HG02840 (cell line): ENCODE measurements at regions not wholly inside any gene's neighbourhood (a gene's known extent, or its start where the extent isn't known, plus 50 kb on each side); places are given as distances from the start of the nearest gene placed in this dataset.
"Not testable (repeated sequence)": the region's sequence is repeated elsewhere in the genome, so short reads cannot be mapped to it uniquely, and the experiment has no call there.

ENCODE experiments used
- ATAC-seq: cut with Tn5 transposase; IDR thresholded peaks from one replicate; pipeline ENCODE4 v1.9.1; 2021; ENCODE audit warnings: mild to moderate bottlenecking, moderate library complexity, moderate number of reproducible peaks; ENCODE audit not compliant: unreplicated experiment, low FRiP score

- no peak for ATAC-seq
These were observed 358.2 kb upstream of the UBE2E3 start for GRCh38 chr2:180621941-180622918.

GRCh38 chr2:180621366-180621765, 359.0 kb upstream of the UBE2E3 start:
- no peak for ATAC-seq

DNA sequence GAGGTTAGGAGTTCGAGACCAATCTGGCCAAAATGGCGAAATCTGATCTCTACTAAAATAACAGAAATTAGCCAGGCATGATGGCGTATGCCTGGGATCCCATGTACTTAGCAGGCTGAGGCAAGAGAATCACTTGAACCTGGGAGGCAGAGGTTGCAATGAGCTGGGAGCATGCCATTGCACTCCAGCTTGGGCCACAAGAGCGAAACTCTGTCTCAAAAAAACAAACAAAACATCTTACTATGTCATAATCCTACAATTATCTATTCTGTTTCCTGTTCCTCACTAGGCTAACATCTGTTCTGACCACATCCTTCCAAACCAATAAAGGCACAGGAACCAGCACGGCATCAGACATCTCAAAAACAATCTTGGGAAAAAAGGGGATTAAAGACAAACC, 361.8 kb upstream of the UBE2E3 start:
- ATAC-seq = no peak

DNA sequence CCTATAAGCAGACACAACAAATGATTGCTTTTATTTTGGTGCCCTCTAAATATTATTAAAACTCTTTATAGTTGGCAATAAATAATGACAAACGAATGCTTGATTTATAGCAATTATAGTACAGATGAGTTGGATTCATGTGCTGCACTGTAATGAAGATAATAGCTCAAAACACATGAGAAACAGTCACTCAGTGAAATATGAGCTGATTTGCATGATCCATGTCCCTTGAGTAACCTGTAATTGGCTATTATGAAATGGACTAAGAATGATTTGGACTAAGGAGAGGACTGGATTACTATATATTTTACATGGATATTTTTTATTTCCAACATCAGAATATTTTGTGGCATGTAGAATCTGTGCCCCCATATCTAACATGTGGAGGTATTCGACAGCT, 365.6 kb upstream of the UBE2E3 start:
- no peak for ATAC-seq

DNA sequence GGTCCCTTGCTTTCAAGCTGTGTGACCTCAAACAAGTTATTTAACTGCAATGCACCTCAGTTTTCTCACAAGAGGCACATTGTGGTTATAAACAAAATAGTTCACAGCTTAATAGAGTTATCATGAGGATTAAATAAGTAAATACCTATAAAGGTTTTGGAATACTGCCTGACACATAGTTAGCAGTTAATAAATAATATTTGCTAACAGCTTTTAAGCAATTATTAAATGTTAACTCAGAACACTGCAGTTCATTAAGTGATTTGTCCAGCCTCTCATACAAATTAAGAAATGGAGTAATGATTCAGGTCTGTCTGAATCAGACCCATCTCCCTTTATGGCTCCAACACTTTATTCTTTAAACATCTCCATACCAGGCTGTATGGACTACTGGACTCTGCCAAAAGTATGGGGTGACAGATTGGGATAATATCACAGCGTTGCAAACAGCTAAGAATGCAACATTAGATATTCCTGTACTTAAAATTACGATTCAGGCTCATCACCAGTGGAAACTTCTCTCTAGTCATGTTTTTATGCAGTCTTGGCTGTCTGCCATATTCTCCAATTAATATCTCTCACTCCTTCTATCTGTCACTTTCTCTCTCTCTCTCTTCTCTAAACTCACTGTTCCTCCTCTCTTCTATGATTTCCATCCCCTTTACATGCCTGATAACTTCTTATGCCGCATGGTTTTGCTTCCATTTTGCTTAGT, 370.6 kb upstream of the UBE2E3 start:
- no peak for ATAC-seq

DNA sequence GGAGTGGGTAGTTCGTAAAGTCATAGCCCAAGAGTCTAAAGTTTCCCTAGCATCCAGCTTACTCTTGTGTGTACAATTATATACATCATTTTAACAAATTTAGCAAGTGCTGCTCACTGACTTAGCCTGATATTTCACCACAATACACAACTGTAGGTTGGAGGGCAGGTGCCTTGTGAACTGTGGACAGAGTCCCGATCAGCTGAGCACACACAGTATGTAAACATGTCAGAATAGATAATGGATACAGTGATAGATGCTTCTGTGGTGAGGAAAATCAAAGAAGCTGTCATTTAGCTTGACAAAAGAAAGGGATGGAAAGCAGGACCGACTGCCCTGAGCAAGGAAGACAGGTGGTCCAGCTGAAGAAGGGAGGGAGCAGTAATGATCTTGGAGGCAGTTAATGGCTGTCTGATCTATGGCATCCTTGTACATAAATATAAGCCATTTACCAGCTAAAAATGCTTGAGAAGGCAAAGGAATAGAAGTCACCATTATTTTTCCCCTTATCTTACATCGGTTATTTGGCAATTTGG, 372.8 kb upstream of the UBE2E3 start:
- no peak for ATAC-seq

GRCh38 chr2:180604077-180604476, 376.3 kb upstream of the UBE2E3 start:
- ATAC-seq = no peak

DNA sequence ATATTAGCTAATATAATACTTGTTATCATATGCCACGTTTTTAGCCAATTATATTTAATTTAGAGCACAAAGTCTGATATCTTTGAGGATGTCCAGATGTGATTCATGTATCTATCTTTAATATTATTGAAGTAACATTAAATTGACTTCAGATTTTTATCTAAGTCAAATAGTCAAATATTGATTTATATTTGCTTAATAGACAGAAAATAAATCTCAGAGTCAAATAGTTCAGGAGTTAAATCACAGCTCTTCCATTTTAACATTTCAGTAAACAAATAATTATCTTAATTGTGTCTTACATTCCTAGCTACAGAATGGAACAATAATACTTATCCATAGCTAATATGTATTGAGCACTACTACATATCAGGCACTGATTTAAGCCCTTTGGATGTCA, 379.4 kb upstream of the UBE2E3 start:
- no peak for ATAC-seq

- no peak for ATAC-seq
These were observed 380.6 kb upstream of the UBE2E3 start for GRCh38 chr2:180599804-180600203.

DNA sequence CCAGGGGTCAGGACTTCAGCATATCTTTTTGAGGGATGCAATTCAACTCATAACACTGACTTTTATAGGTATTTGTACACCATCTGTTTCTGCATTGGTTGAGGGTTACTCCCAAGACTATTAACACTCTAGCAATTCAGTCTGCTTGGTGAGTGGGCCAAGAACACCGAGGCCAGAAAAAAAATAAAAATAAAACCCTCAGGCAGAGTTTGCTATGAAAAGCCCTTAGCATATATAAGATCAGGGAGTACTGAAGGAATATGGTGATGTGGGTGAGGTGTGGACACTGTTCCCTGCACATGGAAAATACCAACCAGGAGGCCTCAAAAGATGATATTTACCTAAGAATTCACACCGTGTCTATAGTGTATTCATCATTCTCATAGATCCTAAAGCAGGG, 383.2 kb upstream of the UBE2E3 start:
- no peak for ATAC-seq

DNA sequence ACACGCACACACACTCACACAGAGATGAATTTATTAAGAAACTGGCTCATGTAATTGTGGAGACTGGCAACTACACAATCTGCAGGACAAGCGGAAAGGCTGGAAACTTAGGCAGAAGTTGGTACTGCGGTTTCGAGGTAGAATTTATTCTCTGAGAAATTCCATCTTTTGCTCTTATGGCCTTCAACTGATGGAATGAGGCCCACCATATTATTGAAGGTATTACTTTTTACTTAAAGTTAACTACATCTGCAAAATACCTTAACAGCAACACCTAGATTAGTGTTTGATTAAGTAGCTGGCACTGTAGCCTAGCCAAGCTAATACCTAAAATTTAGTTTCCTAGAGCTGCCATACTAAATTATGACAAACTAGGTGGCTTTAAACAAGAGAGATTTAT, 384.0 kb upstream of the UBE2E3 start:
- no peak for ATAC-seq

- no peak for ATAC-seq
These were observed 388.5 kb upstream of the UBE2E3 start for GRCh38 chr2:180591947-180592346.

DNA sequence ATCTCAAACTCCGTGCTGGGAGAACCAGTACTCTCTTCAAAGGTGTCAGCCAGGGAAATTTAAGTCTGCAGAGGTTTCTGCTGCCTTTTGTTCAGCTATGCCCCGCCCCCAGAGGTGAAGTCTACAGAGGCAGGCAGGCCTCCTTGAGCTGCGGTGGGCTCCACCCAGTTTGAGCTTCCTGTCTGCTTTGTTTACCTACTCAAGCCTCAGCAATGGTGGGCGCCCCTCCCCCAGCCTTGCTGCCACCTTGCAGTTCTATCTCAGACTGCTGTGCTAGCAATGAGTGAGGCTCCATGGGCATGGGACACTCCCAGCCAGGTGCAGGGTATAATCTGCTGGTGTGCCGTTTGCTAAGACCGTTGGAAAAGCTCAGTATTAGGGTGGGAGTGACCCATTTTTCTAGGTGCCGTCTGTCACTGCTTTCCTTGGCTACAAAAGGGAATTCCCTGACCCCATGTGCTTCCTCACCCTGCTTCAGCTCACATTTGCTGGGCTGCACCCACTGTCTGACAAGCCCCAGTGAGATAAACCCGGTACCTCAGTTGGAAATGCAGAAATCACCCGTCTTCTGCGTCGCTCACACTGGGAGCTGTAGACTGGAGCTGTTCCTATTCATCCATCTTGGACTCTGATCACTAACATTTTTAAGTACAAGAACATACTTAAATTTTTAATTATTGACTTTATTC, 389.2 kb upstream of the UBE2E3 start:
- ATAC-seq = not testable (repeated sequence)

GRCh38 chr2:180583441-180584140, 396.8 kb upstream of the UBE2E3 start:
- no peak for ATAC-seq

DNA sequence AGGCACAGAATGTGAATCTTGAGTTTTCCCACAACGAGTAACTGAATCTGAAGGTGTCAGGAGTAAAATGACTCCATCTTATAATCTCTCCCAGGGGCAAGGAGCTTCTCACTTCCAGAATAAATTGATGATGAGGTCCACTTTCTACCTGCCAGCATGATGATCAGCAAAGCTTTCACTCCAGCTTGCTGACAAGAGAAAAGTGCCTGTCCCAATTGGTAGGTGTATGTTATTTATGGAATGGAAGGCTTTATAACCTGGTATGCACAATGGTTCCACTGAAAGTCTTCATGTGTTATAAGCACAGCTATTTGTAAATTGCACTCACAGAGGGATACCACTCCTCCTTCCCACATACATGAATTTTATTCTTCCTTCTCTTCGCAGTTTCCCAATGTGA, 401.0 kb upstream of the UBE2E3 start:
- no peak for ATAC-seq

GRCh38 chr2:180578441-180578840, 402.0 kb upstream of the UBE2E3 start:
- no peak for ATAC-seq

DNA sequence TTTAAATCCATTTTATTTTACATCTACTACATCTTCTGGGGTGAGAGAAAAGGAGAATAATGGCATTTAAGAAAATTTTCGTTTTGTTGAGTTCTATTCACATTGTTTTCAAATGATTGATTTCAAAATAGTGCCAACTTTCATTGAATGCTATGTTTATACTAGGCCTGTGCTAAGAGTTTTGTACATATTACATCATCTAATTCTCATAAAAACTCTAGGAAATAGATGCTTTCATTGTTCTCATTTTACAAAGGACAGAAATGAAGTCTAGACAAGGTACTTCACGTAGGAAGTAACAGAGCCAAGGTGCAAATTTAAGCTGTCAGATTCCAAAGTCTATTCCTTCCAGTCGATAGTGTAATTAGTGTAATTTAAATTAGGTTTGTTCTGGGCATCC, 402.8 kb upstream of the UBE2E3 start:
- ATAC-seq = no peak

DNA sequence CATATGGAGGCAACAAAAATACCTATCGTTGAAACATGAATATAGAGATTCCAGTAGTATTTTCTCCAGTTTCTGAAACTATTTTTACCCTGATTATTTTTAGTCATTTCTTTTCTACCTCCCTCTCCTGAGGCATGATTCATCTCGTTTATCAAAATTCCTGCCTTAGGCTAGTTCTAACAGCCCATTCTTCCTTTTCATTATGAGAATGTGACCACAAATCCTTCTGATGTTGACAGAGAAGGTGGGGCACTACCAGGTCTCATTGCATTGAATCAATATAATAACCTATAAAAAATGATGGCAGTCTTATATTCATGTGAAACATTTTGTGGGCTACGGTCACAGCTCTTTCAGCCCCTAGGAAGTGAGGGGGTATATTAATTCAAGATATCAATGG, 406.5 kb upstream of the UBE2E3 start:
- no peak for ATAC-seq

DNA sequence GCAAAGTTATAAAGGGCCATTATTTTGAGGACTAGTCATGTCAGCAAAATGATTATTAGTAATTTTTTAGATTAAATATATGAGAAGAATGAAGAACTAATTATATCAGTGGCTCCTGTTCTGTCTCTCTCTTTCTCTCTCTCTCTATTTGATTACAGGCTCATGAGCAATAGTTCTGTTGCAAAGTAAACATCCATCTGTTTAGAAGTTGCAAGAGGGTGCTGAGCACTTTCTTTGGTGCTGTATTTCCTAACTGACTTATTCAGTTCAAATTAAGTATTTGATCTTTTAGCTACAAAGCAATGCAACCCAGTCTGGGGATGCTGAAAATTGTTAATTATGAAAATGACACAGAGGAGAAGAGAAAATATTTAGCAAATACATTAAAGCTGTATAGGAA, 408.1 kb upstream of the UBE2E3 start:
- no peak for ATAC-seq

DNA sequence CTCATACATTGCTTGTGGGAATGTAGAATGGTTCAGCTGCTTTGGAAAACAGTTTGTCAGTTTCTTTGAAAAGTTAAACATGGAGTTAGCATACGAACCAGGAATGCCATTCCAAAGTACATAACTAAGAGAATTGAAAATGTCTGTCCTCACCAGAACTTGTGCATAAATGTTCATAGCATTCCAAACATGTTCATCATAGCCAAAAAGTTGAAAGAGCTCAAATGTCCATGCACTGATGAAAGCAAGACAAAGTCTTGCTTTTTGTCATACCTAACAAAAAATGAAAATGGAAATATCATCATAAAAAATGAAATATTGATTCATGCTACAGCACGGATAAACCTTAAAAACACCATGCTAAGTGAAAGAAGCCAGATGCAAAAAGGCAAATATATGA, 408.8 kb upstream of the UBE2E3 start:
- no peak for ATAC-seq
